GM12878 (cell line): ENCODE measurements at regions not wholly inside any gene's neighbourhood (a gene's known extent, or its start where the extent isn't known, plus 50 kb on each side); places are given as distances from the start of the nearest gene placed in this dataset.

Source experiments
- ATF7 ChIP-seq: fragments of 450-650 bp; IDR thresholded peaks from 2 replicates; pipeline ENCODE4 v1.6.1; 2016; ENCODE audit warnings: low read depth, mild to moderate bottlenecking
- CEBPB ChIP-seq, 2 experiments: fragments of 150-350 bp in 1 of 2; IDR thresholded peaks; 2 replicates each; pipeline ENCODE4 v1.6.1; 2012 to 2014; ENCODE audit warnings: low read depth in 2 of 2, low read length in 2 of 2, borderline replicate concordance in 1 of 2, inconsistent platforms in 1 of 2
- IKZF1 ChIP-seq: fragments of 450-650 bp; conservative IDR thresholded peaks from 2 replicates; pipeline ENCODE4 v1.6.1; 2017; ENCODE audit warnings: antibody characterized with exemption, mild to moderate bottlenecking
- KLF5 ChIP-seq: fragments of 450-650 bp; IDR thresholded peaks from 2 replicates; pipeline ENCODE4 v1.6.1; 2014; ENCODE audit warnings: mild to moderate bottlenecking; ENCODE audit not compliant: partially characterized antibody
- LARP7 ChIP-seq: fragments of 450-650 bp; IDR thresholded peaks from 2 replicates; pipeline ENCODE4 v1.6.1; 2017; ENCODE audit warnings: mild to moderate bottlenecking
- MTA2 ChIP-seq: fragments of 450-650 bp; IDR thresholded peaks from 2 replicates; pipeline ENCODE4 v1.6.1; 2016; ENCODE audit warnings: low read depth, mild to moderate bottlenecking, moderate library complexity
- MTA3 ChIP-seq: IDR thresholded peaks from 2 replicates; pipeline ENCODE4 v1.6.1; 2012; ENCODE audit warnings: low read length, inconsistent platforms, borderline replicate concordance
- NFYB ChIP-seq: IDR thresholded peaks from 2 replicates; pipeline ENCODE4 v1.6.1; 2011; ENCODE audit warnings: low read depth, mild to moderate bottlenecking, low read length, improper control_type of control experiment, moderate library complexity; ENCODE audit not compliant: insufficient read depth
- NR2C1 ChIP-seq: fragments of 450-650 bp; IDR thresholded peaks from 2 replicates; pipeline ENCODE4 v1.6.1; 2017; ENCODE audit warnings: antibody characterized with exemption, mild to moderate bottlenecking, moderate library complexity
- NR2F1 ChIP-seq: fragments of 450-650 bp; conservative IDR thresholded peaks from 2 replicates; pipeline ENCODE4 v1.6.1; 2017; ENCODE audit warnings: mild to moderate bottlenecking
- PAX8 ChIP-seq: fragments of 450-650 bp; IDR thresholded peaks from 2 replicates; pipeline ENCODE4 v1.6.1; 2017; ENCODE audit warnings: mild to moderate bottlenecking, moderate library complexity
- PML ChIP-seq: IDR thresholded peaks from 2 replicates; pipeline ENCODE4 v1.6.1; 2012; ENCODE audit warnings: low read length, inconsistent platforms
- POLR2A ChIP-seq: IDR thresholded peaks from 2 replicates; pipeline ENCODE4 v1.6.1; 2011; ENCODE audit warnings: low read depth, mild to moderate bottlenecking, low read length
- RB1 ChIP-seq: fragments of 450-650 bp; formaldehyde crosslinking; IDR thresholded peaks from 2 replicates; pipeline ENCODE4 v1.6.1; 2017; ENCODE audit warnings: mild to moderate bottlenecking, borderline replicate concordance
- RUNX3 ChIP-seq: IDR thresholded peaks from 2 replicates; pipeline ENCODE4 v1.6.1; 2012; ENCODE audit warnings: low read length, inconsistent platforms
- TAF1 ChIP-seq: IDR thresholded peaks from 2 replicates; pipeline ENCODE4 v1.6.1; 2011; ENCODE audit warnings: mild to moderate bottlenecking, low read depth, low read length, borderline replicate concordance
- TCF3 ChIP-seq: IDR thresholded peaks from 2 replicates; pipeline ENCODE4 v1.6.1; 2012; ENCODE audit warnings: low read depth, mild to moderate bottlenecking, low read length, borderline replicate concordance; ENCODE audit not compliant: insufficient read depth
- ZNF217 ChIP-seq: fragments of 450-650 bp; IDR thresholded peaks from 2 replicates; pipeline ENCODE4 v1.6.1; 2017; ENCODE audit warnings: antibody characterized with exemption, mild to moderate bottlenecking
- TF ChIP-seq, protein P1 (sequence below): IDR thresholded peaks from 2 replicates; pipeline ENCODE4 v1.6.1; 2011; ENCODE audit warnings: mild to moderate bottlenecking, low read depth, low read length, moderate library complexity; ENCODE audit not compliant: insufficient replicate concordance
- TF ChIP-seq, protein P2 (sequence below): IDR thresholded peaks from 2 replicates; pipeline ENCODE4 v1.6.1; 2011; ENCODE audit warnings: low read depth, low read length, improper control_type of control experiment, borderline replicate concordance
- TF ChIP-seq, protein P3 (sequence below): fragments of 450-650 bp; IDR thresholded peaks from 2 replicates; pipeline ENCODE4 v1.6.1; 2016; ENCODE audit warnings: mild to moderate bottlenecking
- TF ChIP-seq, protein P4 (sequence below): IDR thresholded peaks from 2 replicates; pipeline ENCODE4 v1.6.1; 2011; ENCODE audit warnings: borderline replicate concordance, low read depth, mild to moderate bottlenecking, moderate library complexity, low read length; ENCODE audit not compliant: insufficient read depth, poor library complexity, severe bottlenecking
- TF ChIP-seq, protein P5 (sequence below): fragments of 450-650 bp; IDR thresholded peaks from 2 replicates; pipeline ENCODE4 v1.6.1; 2017; ENCODE audit warnings: low read depth, mild to moderate bottlenecking, moderate library complexity
- TF ChIP-seq, protein P6 (sequence below): fragments of 450-650 bp; IDR thresholded peaks from 2 replicates; pipeline ENCODE4 v1.6.1; 2017; ENCODE audit warnings: mild to moderate bottlenecking, low read depth, inconsistent platforms; ENCODE audit not compliant: poor library complexity, severe bottlenecking

DNA sequence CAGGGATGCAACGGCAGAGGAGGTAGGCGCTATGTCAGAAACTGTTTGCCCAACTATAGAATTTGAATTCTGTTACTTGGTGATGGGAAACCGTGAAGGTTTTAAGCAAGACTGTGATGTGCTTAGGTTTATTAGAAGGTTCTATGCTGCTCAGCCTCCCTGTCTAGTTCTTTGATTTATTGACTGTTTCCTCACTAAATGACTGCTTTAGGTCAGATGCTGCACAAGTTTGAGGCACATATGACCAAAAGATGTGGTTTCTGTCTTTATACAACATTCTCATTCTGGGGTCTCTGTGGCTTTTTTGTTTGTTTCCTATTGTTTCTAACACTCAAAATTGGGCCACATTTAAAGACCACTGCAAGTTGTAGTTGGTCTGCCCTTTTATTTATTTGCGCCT lies 323.0 kb upstream of the OBI1 start (continued):
- TF ChIP-seq RB1 (no peak), MTA3 (no peak), MTA2 (peak; percentile 84; the same call in 1 of the 2 replicates), TCF3 (no peak), PML (no peak), POLR2A (no peak), ZNF217 (no peak), ATF7 (peak; percentile 49; the same call in 1 of the 2 replicates), KLF5 (no peak), IKZF1 (peak; percentile 24; the same call in 1 of the 2 replicates), NR2C1 (no peak), RUNX3 (peak; percentile 79), CEBPB (IDR thresholded peaks at IDR 0.05; ENCODE audit: borderline replicate concordance in 1 of 2, low read depth in 2 of 2, low read length in 2 of 2) (no peak), LARP7 (0 out of 2 replicates have a peak, but pooled peaks have one; percentile 20), TAF1 (no peak), PAX8 (no peak), NFYB (no peak), NR2F1 (peak; percentile 69)
- TF ChIP-seq, protein P1, sequence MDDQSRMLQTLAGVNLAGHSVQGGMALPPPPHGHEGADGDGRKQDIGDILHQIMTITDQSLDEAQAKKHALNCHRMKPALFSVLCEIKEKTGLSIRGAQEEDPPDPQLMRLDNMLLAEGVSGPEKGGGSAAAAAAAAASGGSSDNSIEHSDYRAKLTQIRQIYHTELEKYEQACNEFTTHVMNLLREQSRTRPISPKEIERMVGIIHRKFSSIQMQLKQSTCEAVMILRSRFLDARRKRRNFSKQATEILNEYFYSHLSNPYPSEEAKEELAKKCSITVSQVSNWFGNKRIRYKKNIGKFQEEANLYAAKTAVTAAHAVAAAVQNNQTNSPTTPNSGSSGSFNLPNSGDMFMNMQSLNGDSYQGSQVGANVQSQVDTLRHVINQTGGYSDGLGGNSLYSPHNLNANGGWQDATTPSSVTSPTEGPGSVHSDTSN = peak; percentile 11
- TF ChIP-seq, protein P2, sequence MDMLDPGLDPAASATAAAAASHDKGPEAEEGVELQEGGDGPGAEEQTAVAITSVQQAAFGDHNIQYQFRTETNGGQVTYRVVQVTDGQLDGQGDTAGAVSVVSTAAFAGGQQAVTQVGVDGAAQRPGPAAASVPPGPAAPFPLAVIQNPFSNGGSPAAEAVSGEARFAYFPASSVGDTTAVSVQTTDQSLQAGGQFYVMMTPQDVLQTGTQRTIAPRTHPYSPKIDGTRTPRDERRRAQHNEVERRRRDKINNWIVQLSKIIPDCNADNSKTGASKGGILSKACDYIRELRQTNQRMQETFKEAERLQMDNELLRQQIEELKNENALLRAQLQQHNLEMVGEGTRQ = no peak
- TF ChIP-seq, protein P3, sequence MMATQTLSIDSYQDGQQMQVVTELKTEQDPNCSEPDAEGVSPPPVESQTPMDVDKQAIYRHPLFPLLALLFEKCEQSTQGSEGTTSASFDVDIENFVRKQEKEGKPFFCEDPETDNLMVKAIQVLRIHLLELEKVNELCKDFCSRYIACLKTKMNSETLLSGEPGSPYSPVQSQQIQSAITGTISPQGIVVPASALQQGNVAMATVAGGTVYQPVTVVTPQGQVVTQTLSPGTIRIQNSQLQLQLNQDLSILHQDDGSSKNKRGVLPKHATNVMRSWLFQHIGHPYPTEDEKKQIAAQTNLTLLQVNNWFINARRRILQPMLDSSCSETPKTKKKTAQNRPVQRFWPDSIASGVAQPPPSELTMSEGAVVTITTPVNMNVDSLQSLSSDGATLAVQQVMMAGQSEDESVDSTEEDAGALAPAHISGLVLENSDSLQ = peak; percentile 58
- TF ChIP-seq, protein P4, sequence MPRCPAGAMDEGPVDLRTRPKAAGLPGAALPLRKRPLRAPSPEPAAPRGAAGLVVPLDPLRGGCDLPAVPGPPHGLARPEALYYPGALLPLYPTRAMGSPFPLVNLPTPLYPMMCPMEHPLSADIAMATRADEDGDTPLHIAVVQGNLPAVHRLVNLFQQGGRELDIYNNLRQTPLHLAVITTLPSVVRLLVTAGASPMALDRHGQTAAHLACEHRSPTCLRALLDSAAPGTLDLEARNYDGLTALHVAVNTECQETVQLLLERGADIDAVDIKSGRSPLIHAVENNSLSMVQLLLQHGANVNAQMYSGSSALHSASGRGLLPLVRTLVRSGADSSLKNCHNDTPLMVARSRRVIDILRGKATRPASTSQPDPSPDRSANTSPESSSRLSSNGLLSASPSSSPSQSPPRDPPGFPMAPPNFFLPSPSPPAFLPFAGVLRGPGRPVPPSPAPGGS = no peak
- TF ChIP-seq, protein P5, sequence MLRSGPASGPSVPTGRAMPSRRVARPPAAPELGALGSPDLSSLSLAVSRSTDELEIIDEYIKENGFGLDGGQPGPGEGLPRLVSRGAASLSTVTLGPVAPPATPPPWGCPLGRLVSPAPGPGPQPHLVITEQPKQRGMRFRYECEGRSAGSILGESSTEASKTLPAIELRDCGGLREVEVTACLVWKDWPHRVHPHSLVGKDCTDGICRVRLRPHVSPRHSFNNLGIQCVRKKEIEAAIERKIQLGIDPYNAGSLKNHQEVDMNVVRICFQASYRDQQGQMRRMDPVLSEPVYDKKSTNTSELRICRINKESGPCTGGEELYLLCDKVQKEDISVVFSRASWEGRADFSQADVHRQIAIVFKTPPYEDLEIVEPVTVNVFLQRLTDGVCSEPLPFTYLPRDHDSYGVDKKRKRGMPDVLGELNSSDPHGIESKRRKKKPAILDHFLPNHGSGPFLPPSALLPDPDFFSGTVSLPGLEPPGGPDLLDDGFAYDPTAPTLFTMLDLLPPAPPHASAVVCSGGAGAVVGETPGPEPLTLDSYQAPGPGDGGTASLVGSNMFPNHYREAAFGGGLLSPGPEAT = 0 out of 2 replicates have a peak, but pooled peaks have one; percentile 32
- TF ChIP-seq, protein P6, sequence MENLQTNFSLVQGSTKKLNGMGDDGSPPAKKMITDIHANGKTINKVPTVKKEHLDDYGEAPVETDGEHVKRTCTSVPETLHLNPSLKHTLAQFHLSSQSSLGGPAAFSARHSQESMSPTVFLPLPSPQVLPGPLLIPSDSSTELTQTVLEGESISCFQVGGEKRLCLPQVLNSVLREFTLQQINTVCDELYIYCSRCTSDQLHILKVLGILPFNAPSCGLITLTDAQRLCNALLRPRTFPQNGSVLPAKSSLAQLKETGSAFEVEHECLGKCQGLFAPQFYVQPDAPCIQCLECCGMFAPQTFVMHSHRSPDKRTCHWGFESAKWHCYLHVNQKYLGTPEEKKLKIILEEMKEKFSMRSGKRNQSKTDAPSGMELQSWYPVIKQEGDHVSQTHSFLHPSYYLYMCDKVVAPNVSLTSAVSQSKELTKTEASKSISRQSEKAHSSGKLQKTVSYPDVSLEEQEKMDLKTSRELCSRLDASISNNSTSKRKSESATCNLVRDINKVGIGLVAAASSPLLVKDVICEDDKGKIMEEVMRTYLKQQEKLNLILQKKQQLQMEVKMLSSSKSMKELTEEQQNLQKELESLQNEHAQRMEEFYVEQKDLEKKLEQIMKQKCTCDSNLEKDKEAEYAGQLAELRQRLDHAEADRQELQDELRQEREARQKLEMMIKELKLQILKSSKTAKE = peak; percentile 37
